ENCODE measurements at regions not wholly inside any gene's neighbourhood (a gene's known extent, or its start where the extent isn't known, plus 50 kb on each side); places are given as distances from the start of the nearest gene placed in this dataset.

GRCh38 chr2:120438301-120439066 is 92.5 kb downstream of the INHBB start:
- no peak for TF ChIP-seq POLR2A (IDR thresholded peaks at IDR 0.05)
- no peak for TF ChIP-seq CTCF (IDR thresholded peaks at IDR 0.05)
- no peak for TF ChIP-seq EP300 (IDR thresholded peaks at IDR 0.05)
- Histone ChIP-seq H3K27ac (no peak overlapping the region), H3K9me3 (no peaks in the 10 kb centered on the region), H3K36me3 (no peaks in the 10 kb centered on the region), H3K4me3 (no peak overlapping the region), H3K4me1 (peaks cover 0 to 23% (median 12%) of the 10 kb centered on the region in 4 donors), H3K27me3 (peaks cover 0 to 75% of the 10 kb centered on the region in 2 donors)
- 80 to 86% methylated on average over 12 to 13 of the region's 13 CpGs for WGBS, 2 donors
- DNase-seq (ENCODE audit: low spot score in 2 of 2), result no peak

DNA sequence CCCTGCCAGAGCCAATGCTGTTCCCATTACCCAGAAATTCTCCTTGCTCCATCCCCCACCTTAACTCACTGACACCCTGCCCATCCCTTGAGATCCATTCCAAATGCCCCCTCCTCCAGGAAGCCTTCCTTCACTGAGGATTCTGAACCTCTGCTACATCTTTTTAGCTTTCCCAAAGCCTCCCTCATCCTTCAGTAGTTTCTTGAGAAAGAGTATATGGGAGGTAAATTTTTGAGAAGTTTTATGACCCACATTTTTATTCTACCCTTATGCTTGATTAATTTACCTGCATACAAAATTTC is 93.1 kb downstream of the INHBB start:
- Histone ChIP-seq H3K4me1 (peaks cover 0 to 23% (median 12%) of the 10 kb centered on the region in 4 donors), H3K27me3 (peaks cover 0 to 80% of the 10 kb centered on the region in 2 donors), H3K27ac (no peak overlapping the region)

GRCh38 chr2:120439637-120440384 is 93.9 kb downstream of the INHBB start:
- Histone ChIP-seq H3K27ac (no peak overlapping the region), H3K27me3 (peaks cover 0 to 83% of the 10 kb centered on the region in 2 donors), H3K4me1 (peaks cover 0 to 23% (median 12%) of the 10 kb centered on the region in 4 donors), H3K36me3 (no peaks in the 10 kb centered on the region), H3K9me3 (no peaks in the 10 kb centered on the region), H3K4me3 (no peak overlapping the region)
- no peak for DNase-seq (ENCODE audit: low spot score in 2 of 2)
- WGBS, 2 donors, result 90 to 92% methylated on average over 19 of the region's 19 CpGs
- no peak for TF ChIP-seq EP300 (IDR thresholded peaks at IDR 0.05)
- no peak for TF ChIP-seq POLR2A (IDR thresholded peaks at IDR 0.05)
- no peak for TF ChIP-seq CTCF (IDR thresholded peaks at IDR 0.05)

More for the DNA sequence above, 93.1 kb downstream of the INHBB start:
- TF ChIP-seq CTCF (IDR thresholded peaks at IDR 0.05) (no peak), EP300 (IDR thresholded peaks at IDR 0.05) (no peak), POLR2A (IDR thresholded peaks at IDR 0.05) (no peak)
- H3K4me3 ChIP-seq, result no peak overlapping the region
- H3K36me3 ChIP-seq, result no peaks in the 10 kb centered on the region
- no peak for DNase-seq (ENCODE audit: low spot score in 2 of 2)
- H3K9me3 ChIP-seq, result no peaks in the 10 kb centered on the region

GRCh38 chr2:120440521-120441350 is 94.8 kb downstream of the INHBB start:
- DNase-seq (ENCODE audit: low spot score in 2 of 2), result no peak
- WGBS, 2 donors, result 82 to 91% methylated on average over 17 of the region's 17 CpGs
- H3K27me3 ChIP-seq, result peaks cover 0 to 78% of the 10 kb centered on the region in 2 donors
- no peak overlapping the region for H3K4me3 ChIP-seq
- no peaks in the 10 kb centered on the region for H3K9me3 ChIP-seq
- H3K4me1 ChIP-seq, result peaks cover 0 to 23% (median 12%) of the 10 kb centered on the region in 4 donors
- H3K36me3 ChIP-seq, result no peaks in the 10 kb centered on the region
- TF ChIP-seq EP300 (IDR thresholded peaks at IDR 0.05), result no peak
- no peak overlapping the region for H3K27ac ChIP-seq

DNA sequence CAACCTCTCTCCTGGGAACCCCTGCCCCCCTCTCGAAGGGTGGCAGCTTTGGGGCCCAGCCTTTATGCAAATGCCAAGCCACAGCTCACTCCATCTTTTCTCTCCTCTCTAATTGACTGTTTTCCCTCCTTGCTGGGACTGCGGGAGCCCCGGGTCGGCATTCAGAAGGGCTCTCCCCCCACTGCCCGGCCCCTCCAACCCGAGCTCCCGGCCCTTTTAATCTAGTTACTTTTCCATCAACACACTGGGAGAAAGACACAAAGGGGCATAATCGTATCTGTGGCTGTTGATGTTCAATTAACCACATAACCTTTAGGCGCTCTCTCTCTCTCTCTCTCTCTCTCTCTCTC is 95.4 kb downstream of the INHBB start:
- H3K27me3 ChIP-seq, result peaks cover 0 to 72% of the 10 kb centered on the region in 2 donors
- H3K4me1 ChIP-seq, result peaks cover 0 to 23% (median 12%) of the 10 kb centered on the region in 4 donors
- no peak overlapping the region for H3K27ac ChIP-seq
- no peak for DNase-seq (ENCODE audit: low spot score in 2 of 2)
- no peaks in the 10 kb centered on the region for H3K36me3 ChIP-seq
- H3K4me3 ChIP-seq, result no peak overlapping the region
- 44 to 53% methylated on average over 9 of the region's 9 CpGs for WGBS, 2 donors
- TF ChIP-seq POLR2A (IDR thresholded peaks at IDR 0.05) (no peak), CTCF (IDR thresholded peaks at IDR 0.05) (no peak), EP300 (IDR thresholded peaks at IDR 0.05) (no peak)
- no peaks in the 10 kb centered on the region for H3K9me3 ChIP-seq
